Thyroid gland (tissue), 4 donors: ENCODE measurements at regions not wholly inside any gene's neighbourhood (a gene's known extent, or its start where the extent isn't known, plus 50 kb on each side); places are given as distances from the start of the nearest gene placed in this dataset.

ENCODE experiments used
- POLR2A ChIP-seq, 2 donors: fragments of 450-650 bp; IDR thresholded peaks; one replicate each; pipeline ENCODE4 v1.6.1; 2017; ENCODE audit warnings: antibody characterized with exemption in 2 of 2, mild to moderate bottlenecking in 2 of 2, moderate library complexity in 1 of 2
- TF ChIP-seq, protein P1 (sequence below), 6 experiments: fragments of 200-600 bp in 3 of 6; fragments of 450-650 bp in 3 of 6; sonication (generic) in 3 of 6; IDR thresholded peaks; one replicate each; pipeline ENCODE4 v1.5.1; 2016 to 2019; ENCODE audit warnings: antibody characterized with exemption in 6 of 6, mild to moderate bottlenecking in 2 of 6, inconsistent platforms in 1 of 6, moderate library complexity in 1 of 6

GRCh38 chrX:40249582-40249981, 151.8 kb upstream of the BCOR start:
- TF ChIP-seq, protein P1, sequence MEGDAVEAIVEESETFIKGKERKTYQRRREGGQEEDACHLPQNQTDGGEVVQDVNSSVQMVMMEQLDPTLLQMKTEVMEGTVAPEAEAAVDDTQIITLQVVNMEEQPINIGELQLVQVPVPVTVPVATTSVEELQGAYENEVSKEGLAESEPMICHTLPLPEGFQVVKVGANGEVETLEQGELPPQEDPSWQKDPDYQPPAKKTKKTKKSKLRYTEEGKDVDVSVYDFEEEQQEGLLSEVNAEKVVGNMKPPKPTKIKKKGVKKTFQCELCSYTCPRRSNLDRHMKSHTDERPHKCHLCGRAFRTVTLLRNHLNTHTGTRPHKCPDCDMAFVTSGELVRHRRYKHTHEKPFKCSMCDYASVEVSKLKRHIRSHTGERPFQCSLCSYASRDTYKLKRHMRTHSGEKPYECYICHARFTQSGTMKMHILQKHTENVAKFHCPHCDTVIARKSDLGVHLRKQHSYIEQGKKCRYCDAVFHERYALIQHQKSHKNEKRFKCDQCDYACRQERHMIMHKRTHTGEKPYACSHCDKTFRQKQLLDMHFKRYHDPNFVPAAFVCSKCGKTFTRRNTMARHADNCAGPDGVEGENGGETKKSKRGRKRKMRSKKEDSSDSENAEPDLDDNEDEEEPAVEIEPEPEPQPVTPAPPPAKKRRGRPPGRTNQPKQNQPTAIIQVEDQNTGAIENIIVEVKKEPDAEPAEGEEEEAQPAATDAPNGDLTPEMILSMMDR (IDR thresholded peaks at IDR 0.05), result no peak
- TF ChIP-seq POLR2A (IDR thresholded peaks at IDR 0.05), result no peak
